GM12891 (cell line): ENCODE measurements at regions not wholly inside any gene's neighbourhood (a gene's known extent, or its start where the extent isn't known, plus 50 kb on each side); places are given as distances from the start of the nearest gene placed in this dataset.

ENCODE experiments used
- DNase-seq: peaks from one replicate; pipeline ENCODE4 v3.0.0; 2011; ENCODE audit warnings: low spot score; ENCODE audit not compliant: insufficient read length
- FAIRE-seq: peaks from 2 replicates; lab custom pipeline; 2011; peaks lifted over from hg19 to GRCh38; lab: Jason Lieb, UNC
- PAX5 ChIP-seq: IDR thresholded peaks from 2 replicates; pipeline ENCODE4 v1.6.1; 2011; ENCODE audit warnings: low read length, moderate library complexity, mild to moderate bottlenecking; ENCODE audit not compliant: insufficient read depth, severe bottlenecking
- POLR2A ChIP-seq: IDR thresholded peaks from 2 replicates; pipeline ENCODE4 v1.6.1; 2011; ENCODE audit warnings: low read depth, low read length, control low read depth
- POLR2AphosphoS5 ChIP-seq: IDR thresholded peaks from 2 replicates; pipeline ENCODE4 v1.6.1; 2011; ENCODE audit warnings: low read depth, low read length, control low read depth
- POU2F2 ChIP-seq: IDR thresholded peaks from 2 replicates; pipeline ENCODE4 v1.6.1; 2011; ENCODE audit warnings: low read depth, mild to moderate bottlenecking, control low read depth, low read length, moderate library complexity
- SPI1 ChIP-seq: IDR thresholded peaks from 2 replicates; pipeline ENCODE4 v1.6.1; 2011; ENCODE audit warnings: low read depth, low read length, control low read depth
- TAF1 ChIP-seq: IDR thresholded peaks from 2 replicates; pipeline ENCODE4 v1.6.1; 2011; ENCODE audit warnings: low read depth, low read length, control low read depth

DNA sequence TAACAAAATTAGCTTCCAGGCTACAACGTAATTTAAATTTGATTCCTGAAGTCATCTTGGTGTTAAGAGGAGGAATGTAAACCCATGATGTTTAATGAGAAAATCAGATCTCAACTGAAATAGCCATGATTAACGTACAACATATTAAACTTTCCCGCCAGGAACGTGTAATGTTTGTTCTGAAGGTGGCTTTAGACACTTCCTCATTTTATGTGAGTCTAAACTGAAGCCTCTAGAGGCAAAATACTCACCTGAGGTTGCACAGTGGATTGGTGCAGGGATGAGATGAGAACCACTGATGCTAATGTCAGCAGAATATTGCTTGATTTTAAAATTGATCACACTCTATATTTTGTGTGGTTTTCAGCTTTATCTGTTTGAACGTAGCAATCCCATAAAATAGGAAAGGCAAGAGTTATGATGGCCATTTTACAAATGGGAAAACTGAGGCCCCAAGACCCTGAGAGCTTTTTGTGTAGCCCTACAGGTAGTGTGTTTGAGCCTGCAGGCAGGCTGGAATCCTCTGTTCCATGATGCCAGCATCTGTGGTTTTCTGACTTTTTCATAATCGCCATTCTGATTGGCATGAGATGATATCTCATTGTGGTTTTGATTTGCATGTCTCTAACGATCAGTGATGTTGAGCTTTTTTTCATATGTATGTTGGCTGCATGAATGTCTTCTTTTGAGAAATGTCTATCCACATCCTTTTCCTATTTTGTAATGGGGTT, 243.7 kb upstream of the BMPER start:
- DNase-seq (no peak), FAIRE-seq (no peak)
- TF ChIP-seq POU2F2: no peak
- no peak for TF ChIP-seq POLR2A
- no peak for TF ChIP-seq POLR2AphosphoS5
- peak; percentile 81 for TF ChIP-seq SPI1
- TF ChIP-seq PAX5: no peak

DNA sequence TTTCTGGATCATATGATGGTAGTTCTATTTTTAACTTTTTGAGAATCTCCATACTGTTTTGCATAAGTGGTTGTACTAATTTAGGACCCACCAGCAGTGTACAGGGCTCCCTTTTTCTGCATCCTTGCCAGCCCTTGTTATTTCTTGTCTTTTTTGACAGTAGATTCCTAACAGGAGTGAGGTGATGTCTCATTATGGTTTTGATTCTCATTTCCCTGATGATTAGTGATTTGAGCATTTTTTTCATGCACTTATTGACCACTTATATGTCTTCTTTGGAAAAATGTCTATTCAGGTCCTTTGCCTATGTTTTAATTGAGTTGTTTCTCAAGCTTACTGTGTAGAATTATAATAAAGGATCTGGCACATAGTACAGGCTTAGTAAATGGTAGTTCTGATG, 238.8 kb upstream of the BMPER start:
- TF ChIP-seq POLR2A: no peak
- no peak for TF ChIP-seq POLR2AphosphoS5
- TF ChIP-seq TAF1: no peak
- TF ChIP-seq PAX5: no peak
- TF ChIP-seq SPI1: no peak
- no peak for TF ChIP-seq POU2F2
- DNase-seq: no peak
- FAIRE-seq: no peak

DNA sequence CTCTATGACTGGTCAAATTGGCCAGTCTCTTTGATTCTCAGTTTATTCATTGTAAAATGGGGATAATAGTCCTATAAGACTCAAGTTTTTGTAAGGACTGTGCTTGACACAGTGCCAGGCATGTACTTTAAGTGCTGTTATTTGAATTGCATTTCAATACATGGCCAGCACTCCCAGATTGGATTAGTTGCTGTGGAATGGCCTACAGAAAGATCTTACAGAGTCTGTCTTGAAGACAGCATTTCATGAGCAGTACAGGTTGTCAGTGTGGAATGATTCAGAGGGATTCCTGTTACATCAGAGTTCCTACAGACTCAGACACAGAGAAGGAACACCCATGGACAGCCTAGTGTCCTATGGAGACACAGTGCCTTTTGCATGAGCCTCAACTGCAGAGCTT, 238.1 kb upstream of the BMPER start:
- DNase-seq (no peak), FAIRE-seq (no peak)
- no peak for TF ChIP-seq POU2F2
- TF ChIP-seq PAX5: no peak
- no peak for TF ChIP-seq SPI1
- TF ChIP-seq TAF1: no peak
- no peak for TF ChIP-seq POLR2AphosphoS5
- TF ChIP-seq POLR2A: no peak

DNA sequence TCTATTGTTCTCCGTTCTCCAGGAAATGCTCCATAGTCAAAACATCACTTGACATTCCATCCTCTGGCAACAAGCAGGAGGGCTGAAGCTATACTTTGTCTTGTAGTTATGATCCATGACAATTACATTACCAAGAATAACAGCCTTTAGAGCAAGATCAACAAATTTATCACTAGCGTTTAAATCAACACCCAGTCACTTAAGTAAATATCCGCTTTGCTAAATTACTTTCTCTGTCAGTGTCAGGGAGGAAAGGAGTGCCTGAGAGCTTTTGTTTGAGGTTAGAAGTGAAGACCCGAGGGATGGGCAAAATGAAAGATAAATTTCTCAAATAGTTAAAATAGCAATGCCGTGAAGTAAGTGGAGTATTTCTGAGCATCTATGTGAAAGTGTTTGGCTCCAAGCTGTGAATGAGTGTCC, 236.1 kb upstream of the BMPER start:
- no peak for TF ChIP-seq POLR2AphosphoS5
- TF ChIP-seq POLR2A: no peak
- no peak for TF ChIP-seq POU2F2
- no peak for TF ChIP-seq SPI1
- TF ChIP-seq PAX5: no peak
- TF ChIP-seq TAF1: no peak
- no peak for DNase-seq
- FAIRE-seq: no peak

DNA sequence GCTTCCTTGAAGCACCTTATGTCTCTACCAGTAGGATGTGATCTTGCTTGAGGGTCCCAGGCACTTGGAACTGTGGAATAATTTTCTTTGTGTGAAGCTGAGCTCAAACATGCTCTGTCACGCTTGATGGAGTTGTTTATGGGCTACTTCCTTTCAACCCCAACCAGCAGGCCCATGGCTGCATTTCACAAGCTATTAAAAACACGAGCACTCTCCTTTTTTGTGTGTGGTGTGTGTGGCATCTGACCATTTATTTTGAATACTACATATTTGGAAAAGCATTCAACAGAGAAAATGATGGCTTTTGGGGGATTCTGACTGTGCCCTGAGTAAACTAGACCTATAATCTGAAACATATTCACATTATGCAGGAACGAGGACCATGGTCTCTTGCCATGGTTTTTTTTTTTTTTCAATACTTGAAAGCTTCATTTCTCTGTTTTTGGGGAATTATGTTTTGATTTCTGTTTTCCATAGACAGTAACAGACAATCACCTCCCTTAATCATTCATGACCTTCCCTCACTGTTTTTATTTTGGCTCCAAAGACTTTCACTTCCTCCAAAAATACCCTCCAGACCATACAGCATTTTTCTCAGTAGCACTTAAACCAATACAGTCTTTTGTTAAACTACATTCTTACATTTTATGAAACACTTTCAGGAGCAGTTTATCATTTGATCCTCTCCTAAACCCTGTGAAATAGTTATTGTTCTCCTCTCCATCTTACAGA, 233.6 kb upstream of the BMPER start:
- peak; percentile 81 for TF ChIP-seq SPI1
- peak; percentile 74 for TF ChIP-seq PAX5
- no peak for TF ChIP-seq POLR2A
- FAIRE-seq (peak; percentile 41), DNase-seq (no peak)

DNA sequence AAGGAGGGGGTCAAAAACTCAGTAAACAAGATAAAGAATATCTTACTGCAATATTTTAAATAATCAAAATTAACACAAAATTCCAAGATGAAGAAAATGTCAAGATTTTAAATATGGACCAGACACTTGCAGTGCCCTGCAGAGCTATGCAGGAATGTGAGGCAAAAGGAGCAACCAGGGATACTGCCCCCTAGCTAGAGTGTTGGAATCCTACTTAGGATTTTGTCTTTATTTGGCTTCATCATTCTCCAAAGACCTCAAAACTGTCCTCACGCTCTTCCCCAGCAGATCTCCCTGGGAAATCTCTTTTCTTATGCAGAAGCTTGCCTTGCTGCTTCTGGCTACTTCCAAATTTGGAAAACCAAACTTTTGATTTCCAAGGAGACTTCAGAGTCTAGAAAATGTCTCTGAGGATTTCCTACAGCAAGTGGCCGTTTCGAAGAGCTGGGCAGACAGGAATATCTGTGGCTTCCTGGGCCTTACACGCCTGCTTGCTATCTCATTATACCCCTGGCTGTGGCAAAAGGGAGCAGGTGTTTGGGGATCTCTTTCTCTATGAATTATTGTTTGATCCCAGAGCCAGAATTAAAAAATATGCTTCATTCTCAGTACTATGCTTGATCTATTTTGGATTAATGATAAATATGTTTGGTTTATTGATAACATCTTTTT, 232.2 kb upstream of the BMPER start:
- FAIRE-seq (no peak), DNase-seq (no peak)
- TF ChIP-seq POU2F2 (no peak), POLR2A (no peak), TAF1 (no peak), PAX5 (no peak), POLR2AphosphoS5 (no peak), SPI1 (no peak)

DNA sequence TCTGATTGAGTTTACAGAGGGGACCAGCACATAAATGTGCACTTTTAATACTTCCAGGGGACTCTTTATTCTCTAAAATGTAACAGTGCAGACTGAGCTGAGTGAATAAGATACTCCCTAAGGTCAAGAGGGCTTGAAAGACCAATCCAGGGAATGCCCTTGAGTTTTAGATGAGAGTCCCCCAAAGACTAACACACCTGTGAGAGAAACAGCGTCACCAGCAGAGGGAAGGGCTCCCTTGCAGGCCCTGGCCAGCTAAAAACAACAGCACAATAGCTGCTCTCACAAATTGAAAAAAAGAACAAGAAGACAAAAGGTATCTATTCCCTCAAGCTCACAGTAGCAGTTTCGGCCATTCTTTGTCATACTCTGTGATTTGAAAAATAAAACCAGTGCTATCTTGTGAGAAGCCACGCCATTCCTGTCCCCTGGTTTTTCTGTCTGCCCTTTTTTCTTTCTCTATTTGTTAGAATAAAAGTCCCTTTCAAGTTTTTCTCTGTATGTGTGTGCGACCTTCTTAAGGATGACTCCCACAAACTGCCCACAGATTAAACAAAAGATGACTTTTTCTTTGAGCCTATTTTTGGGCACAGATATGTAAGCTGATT, 230.4 kb upstream of the BMPER start:
- no peak for TF ChIP-seq SPI1
- DNase-seq (no peak), FAIRE-seq (no peak)

DNA sequence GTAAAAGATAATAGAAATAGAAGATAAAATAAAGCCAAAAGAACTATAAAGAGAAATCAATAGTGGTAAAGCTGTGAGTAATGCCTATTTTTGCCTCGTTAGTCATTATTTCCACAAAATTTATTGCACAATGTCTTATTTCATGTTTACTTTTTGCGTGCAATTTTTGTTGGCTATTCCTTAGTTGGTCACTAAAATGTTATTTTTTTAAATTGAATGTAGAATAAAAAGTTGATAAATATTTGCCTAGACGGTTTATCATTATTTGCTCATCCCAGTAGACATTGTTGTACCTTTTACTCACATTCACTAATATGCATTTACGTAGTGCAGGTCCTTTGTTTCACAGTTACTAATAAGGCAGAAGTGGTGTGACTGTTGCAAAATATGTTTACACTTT, 227.8 kb upstream of the BMPER start:
- DNase-seq (no peak), FAIRE-seq (no peak)
- TF ChIP-seq PAX5: no peak
- no peak for TF ChIP-seq POLR2A

DNA sequence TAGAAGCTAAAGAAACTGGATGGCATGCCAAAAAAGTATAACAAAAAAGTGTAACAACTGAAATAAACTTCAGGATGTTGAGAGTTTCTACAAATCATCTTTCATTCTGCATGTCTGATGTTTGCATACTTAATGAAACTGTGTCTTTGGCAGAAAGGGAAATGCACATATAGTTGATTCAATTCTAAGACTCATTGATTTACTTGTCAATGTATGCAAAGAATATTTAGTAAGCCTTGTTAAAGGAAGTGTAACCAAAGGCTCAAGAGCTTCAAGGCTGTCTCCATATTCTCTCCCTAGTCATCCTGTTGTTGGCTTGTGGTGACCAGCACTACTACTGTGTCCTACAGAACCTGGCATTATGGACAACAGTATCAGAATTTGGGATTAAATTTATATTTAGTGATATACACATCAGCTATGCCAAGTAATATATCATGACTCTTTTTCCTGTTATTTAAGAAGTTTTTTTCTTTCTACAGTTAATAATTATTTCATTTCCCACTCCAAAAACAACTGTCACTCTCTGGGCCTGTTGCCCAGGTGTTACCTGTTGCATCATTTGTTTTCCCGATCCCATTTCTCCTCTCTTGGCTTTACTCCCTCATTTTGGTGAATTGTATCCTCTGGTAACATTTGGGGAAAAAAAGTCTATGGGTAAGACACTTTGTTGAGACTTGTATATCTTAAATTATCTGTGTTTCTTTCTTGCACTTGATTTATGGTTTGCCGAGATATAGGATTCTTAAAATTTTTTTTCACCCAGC, 226.6 kb upstream of the BMPER start:
- FAIRE-seq (no peak), DNase-seq (no peak)
- TF ChIP-seq POLR2A: no peak
- TF ChIP-seq TAF1: no peak

DNA sequence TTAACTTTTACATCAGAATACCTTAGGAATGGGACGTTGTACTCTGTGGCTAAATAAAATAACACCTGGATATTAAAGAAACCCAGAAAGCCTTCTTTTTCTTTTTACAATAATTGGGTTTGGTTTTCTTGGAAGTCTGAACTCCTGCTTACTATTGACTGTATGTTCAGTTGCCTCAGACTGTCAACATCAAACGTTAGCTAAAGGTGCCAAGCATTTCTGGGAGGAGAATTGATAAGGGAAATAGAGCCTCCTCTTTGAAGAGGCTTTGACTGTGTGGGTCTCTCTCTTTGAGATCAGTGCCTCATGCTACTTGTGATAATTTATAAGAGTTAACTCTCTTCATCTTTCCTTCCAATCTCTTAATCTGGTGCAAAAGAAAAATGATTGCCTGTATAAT, 224.7 kb upstream of the BMPER start:
- DNase-seq (no peak), FAIRE-seq (no peak)
- TF ChIP-seq TAF1 (no peak), POLR2A (no peak), PAX5 (no peak), SPI1 (no peak), POLR2AphosphoS5 (no peak), POU2F2 (no peak)
